ENCODE measurements at regions not wholly inside any gene's neighbourhood (a gene's known extent, or its start where the extent isn't known, plus 50 kb on each side); places are given as distances from the start of the nearest gene placed in this dataset.

- no peak for DNase-seq (ENCODE audit: low spot score)
Observed at GRCh38 chr1:190540366-190540765, 62.7 kb upstream of the BRINP3 start.

GRCh38 chr1:190551638-190552037 is 74.0 kb upstream of the BRINP3 start:
- no peak for DNase-seq (ENCODE audit: low spot score)

- no peak for DNase-seq (ENCODE audit: low spot score)
Observed at GRCh38 chr1:190560161-190560681, 82.6 kb upstream of the BRINP3 start.

DNA sequence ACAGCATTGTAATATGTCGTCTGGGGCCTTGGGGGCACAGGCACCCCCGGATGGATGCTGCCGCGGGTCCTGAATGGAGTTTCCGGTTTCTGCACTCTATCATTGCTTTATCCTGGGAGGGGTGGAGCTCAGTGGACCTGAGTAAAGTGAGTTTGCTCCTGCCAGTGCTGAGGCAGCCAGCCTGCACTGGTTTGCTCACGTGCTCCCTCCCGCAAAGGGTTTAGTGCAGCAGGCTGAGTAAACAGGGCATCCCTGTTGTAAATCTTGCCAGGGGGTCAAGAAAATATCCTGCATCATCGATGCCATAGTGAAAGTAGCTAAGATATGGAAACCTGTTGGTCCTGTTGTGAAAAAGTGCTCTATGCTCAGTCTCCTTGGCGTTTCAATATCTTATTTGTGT is 85.6 kb upstream of the BRINP3 start:
- DNase-seq (ENCODE audit: low spot score), result no peak

GRCh38 chr1:190564117-190564516 is 86.5 kb upstream of the BRINP3 start:
- no peak for DNase-seq (ENCODE audit: low spot score)

DNA sequence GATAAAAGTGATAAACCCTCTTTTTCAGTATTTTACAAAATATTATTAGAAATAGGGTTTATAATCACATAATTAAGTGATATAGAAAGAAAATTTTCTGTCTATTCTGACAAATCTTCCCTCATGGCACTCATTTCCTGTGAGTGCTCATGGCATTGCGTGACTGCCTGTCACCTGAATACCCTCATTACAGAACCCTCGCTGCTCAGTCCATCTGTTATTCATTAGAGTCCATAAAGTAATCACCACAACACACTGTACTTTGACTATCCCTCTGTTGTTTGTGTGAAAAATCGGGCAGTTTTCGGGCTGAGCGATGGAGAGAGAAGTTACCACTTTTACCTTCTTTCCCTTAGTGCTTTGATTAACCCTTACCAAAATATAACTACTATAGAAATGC is 100.4 kb upstream of the BRINP3 start:
- no peak for DNase-seq (ENCODE audit: low spot score)

GRCh38 chr1:190578526-190578925 is 100.9 kb upstream of the BRINP3 start:
- DNase-seq (ENCODE audit: low spot score), result no peak

GRCh38 chr1:190579552-190580193 is 102.0 kb upstream of the BRINP3 start:
- no peak for DNase-seq (ENCODE audit: low spot score)

- no peak for DNase-seq (ENCODE audit: low spot score)
Observed at GRCh38 chr1:190583862-190584261, 106.2 kb upstream of the BRINP3 start.

GRCh38 chr1:190588424-190588823 is 110.8 kb upstream of the BRINP3 start:
- no peak for DNase-seq (ENCODE audit: low spot score)

- DNase-seq (ENCODE audit: low spot score), result no peak
Observed at GRCh38 chr1:190595438-190595837, 117.8 kb upstream of the BRINP3 start.

DNA sequence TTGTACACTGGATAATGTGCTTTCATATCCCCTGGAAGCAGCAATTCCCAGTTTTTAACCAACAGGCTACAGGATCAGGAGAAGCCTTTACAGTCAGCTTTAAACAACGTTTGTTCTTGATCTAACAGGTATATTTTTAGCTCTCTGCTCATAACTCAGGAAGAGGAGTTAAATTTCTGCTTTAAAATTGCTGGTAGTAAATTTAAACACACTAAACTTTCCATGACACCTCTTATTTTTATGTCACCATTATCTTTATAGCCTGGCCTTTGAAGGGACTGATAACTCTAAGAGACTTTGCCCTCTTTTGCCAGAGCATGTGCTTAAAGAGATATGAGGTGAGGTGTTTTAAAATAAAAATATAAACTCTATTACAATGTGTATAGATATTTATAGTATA is 119.6 kb upstream of the BRINP3 start:
- no peak for DNase-seq (ENCODE audit: low spot score)

DNA sequence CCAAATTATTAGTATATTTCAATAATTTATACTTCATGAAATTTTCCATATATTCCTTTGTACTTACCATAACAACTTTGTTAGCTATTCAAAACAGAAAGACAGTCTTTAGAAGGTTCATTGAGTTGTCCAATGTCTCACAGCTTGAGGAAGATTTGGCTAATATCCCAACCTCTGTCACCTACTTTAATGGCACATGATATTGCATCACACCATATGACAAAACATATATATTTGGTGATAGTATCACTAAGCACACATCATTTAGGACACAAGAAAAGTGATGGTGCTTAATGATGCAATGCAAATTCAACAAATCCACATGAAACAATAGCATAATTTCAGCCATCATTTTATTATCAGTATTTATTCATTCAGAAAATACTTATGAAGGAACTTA is 122.0 kb upstream of the BRINP3 start:
- no peak for DNase-seq (ENCODE audit: low spot score)

- DNase-seq (ENCODE audit: low spot score), result no peak
Observed at GRCh38 chr1:190602325-190602724, 124.7 kb upstream of the BRINP3 start.

DNA sequence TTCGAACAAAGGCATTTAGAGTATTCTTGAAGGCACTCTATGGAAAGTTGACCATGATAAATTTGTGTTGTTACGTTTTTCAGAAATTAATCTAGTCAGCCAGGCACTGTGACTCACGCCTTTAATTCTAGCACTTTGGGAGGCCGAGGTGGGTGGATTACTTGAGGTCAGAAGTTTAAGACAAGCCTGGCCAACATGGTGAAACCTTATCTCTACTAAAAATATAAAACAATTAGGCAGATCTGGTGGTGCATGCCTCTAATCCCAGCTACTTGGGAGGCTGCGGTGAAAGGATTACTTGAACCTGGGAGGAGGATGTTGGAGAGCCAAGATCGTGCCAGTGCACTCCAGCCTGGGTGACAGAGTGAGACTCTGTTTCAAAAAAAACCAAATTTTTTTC is 130.6 kb upstream of the BRINP3 start:
- no peak for DNase-seq (ENCODE audit: low spot score)

DNA sequence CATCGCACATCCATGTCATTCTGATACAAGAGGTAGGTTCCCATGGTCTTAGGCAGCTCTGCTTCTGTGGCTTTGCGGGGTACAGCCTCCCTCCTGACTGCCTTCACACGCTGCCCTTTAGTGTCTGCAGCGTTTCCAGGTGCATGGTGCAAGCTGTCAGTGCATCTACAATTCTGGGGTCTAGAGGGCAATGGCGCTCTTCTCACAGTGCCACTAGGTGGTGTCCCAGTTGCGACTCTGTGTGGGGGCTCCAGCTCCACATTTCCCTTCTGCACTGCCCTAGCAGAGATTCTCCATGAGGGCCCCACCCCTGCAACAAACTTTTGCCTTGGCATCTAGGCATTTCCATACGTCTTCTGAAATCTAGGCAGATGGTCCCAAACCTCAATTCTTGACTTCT is 138.2 kb upstream of the BRINP3 start:
- DNase-seq (ENCODE audit: low spot score), result no peak

- DNase-seq (ENCODE audit: low spot score), result no peak
Observed at GRCh38 chr1:190616235-190616634, 138.6 kb upstream of the BRINP3 start.

DNA sequence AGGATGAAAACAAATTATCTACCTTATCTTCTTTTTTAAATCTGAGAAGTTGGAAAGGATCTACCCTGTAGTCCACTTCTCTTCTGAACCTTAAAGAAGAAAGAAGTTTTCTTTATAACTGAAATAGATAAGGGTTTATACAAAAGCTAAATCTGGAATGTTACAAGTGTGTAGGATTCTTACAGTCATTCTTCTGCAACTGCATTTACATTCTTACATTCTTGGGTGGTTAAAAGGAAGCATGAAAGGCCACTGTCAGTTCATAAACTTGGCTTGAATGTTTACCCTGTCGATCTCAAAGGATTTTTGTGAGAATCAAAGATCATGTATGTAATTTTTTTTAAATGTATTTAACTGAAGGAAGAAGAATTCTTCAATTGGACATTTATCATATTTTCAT is 142.1 kb upstream of the BRINP3 start:
- no peak for DNase-seq (ENCODE audit: low spot score)

- no peak for DNase-seq (ENCODE audit: low spot score)
Observed at GRCh38 chr1:190633488-190633887, 155.8 kb upstream of the BRINP3 start.

- no peak for DNase-seq (ENCODE audit: low spot score)
Observed at GRCh38 chr1:190634134-190634533, 156.5 kb upstream of the BRINP3 start.

GRCh38 chr1:190649553-190649952 is 171.9 kb upstream of the BRINP3 start:
- DNase-seq (ENCODE audit: low spot score), result no peak

DNA sequence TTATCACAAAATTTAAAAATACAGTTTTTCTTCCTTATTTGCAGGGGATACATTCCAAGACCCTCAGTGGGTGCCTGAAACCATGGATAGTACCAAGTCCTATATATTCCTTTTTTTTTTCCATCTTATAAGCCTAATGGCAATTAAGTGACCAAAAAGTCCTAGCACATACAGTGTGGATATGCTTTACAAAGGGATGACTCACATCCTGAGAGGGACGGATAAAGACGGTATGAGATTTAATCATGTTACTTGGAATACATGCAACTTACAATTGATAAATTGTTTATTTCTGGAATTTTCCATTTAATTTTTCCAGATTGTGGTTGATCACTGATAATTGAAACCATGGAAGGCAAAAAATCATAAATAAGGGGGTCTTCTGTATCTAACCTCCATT is 181.2 kb upstream of the BRINP3 start:
- DNase-seq (ENCODE audit: low spot score), result no peak

- no peak for DNase-seq (ENCODE audit: low spot score)
Observed at GRCh38 chr1:190663962-190664361, 186.3 kb upstream of the BRINP3 start.

GRCh38 chr1:190665045-190665444 is 187.4 kb upstream of the BRINP3 start:
- no peak for DNase-seq (ENCODE audit: low spot score)
